HL-60 (cell line): ENCODE measurements at regions not wholly inside any gene's neighbourhood (a gene's known extent, or its start where the extent isn't known, plus 50 kb on each side); places are given as distances from the start of the nearest gene placed in this dataset.

ENCODE experiments used
- SPI1 ChIP-seq: IDR thresholded peaks from 2 replicates; pipeline ENCODE4 v1.6.1; 2012; ENCODE audit warnings: low read depth, mild to moderate bottlenecking, borderline replicate concordance
- TF ChIP-seq, protein P1 (sequence below): IDR thresholded peaks from one replicate; pipeline ENCODE4 v1.5.1; 2011; ENCODE audit warnings: low read length, control low read depth, inconsistent platforms; ENCODE audit not compliant: insufficient read depth

DNA sequence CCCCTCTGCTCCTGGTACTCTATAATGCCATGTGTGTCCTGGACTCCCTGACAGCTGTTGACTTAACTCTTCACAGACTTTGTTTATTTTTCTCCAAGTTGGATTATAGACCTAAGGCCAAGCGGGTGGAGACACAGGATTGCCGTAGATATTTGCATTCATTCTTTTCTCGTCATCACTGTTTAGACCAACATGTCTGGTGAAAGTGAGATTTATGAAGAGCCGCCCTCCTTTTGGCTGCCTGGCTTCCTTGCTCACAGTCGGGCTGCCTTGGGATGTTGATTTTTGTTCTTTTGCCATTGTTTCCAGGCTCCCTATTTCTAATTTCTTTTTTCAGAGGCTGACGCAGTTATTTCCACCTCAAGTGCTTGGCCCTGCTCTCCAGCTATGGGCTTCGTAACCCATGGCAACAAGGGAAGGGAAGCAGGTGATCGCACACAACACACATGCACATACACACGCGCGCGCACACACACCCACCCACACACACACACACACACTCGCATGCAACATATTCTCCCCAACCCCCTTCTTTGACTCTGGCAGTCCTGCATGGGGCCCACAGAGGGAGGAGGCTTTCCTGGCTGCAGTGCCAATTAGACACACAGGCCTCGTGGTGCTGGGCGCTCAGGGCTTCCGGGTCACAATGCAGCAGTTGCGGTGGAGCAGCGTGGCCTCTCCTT is 296.5 kb downstream of the MTX2 start:
- no peak for TF ChIP-seq SPI1
- TF ChIP-seq, protein P1, sequence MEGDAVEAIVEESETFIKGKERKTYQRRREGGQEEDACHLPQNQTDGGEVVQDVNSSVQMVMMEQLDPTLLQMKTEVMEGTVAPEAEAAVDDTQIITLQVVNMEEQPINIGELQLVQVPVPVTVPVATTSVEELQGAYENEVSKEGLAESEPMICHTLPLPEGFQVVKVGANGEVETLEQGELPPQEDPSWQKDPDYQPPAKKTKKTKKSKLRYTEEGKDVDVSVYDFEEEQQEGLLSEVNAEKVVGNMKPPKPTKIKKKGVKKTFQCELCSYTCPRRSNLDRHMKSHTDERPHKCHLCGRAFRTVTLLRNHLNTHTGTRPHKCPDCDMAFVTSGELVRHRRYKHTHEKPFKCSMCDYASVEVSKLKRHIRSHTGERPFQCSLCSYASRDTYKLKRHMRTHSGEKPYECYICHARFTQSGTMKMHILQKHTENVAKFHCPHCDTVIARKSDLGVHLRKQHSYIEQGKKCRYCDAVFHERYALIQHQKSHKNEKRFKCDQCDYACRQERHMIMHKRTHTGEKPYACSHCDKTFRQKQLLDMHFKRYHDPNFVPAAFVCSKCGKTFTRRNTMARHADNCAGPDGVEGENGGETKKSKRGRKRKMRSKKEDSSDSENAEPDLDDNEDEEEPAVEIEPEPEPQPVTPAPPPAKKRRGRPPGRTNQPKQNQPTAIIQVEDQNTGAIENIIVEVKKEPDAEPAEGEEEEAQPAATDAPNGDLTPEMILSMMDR = no peak
